AG08395 (cell line): ENCODE measurements at regions not wholly inside any gene's neighbourhood (a gene's known extent, or its start where the extent isn't known, plus 50 kb on each side); places are given as distances from the start of the nearest gene placed in this dataset.

ENCODE experiments used
- DNase-seq: peaks from one replicate; pipeline ENCODE4 v3.0.0; 2012; ENCODE audit warnings: mixed read lengths, low spot score

DNA sequence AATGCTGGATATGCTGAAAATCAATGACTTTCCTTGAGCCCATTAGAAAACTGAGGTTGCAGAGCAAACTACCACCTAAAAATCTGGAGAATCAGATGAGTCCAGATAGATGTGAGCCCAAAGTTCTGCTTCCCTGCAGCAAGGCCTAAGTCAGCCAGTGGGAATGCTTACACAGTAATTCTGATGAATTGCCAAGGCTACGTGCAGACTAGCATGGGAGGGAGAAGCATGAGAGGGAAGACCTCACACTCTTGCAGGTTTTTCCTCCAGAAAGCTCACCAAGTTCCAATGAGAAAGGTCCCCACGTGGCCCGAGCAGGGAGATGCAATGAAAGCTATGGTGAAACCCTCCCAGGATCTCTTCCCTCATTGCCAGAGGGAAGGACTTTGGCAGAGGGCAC, 104.8 kb upstream of the SIRPA start:
- DNase-seq: no peak

DNA sequence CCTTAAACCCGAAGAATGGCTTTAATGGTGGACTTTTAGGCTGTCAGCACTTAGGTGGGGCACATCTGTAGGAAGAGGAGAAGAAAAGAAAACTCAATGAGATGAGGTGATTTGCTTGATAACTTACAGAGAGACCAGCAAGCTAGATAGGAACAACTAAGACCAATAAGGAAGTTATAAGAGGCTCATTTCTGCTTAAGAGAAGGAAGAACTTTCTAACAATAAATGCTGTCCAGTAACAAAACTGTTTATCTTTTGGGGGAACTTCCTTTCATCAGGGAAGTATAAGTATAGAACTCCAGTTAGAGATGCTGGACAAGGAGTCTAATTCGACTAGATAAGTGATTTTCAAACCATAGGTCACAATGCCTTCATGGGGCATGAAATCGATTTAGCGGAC, 107.2 kb upstream of the SIRPA start:
- DNase-seq: no peak

DNA sequence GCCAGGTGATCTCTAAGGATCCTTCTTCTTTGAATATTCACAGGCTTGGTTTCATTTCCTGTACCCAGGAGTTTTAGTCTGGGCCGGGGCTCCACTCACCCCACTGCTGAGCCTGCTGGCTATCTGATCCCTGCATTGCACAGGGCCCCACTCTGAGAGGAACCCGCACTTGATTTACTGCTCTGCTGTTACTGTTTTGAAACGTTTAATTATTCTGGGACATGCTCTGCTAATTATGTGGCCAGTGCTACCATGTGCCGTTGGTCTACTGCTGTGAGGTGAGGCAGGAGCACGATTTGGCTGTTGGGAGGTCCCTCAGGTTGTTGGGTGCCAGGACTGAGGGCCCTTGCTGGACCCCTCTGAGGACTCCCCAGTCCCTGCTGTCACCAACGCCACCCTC, 108.7 kb upstream of the SIRPA start:
- DNase-seq: no peak

- DNase-seq: no peak
Measured at GRCh38 chr20:1784586-1784985, 110.6 kb upstream of the SIRPA start.

- DNase-seq: no peak
Measured at GRCh38 chr20:1783245-1783644, 112.0 kb upstream of the SIRPA start.

DNA sequence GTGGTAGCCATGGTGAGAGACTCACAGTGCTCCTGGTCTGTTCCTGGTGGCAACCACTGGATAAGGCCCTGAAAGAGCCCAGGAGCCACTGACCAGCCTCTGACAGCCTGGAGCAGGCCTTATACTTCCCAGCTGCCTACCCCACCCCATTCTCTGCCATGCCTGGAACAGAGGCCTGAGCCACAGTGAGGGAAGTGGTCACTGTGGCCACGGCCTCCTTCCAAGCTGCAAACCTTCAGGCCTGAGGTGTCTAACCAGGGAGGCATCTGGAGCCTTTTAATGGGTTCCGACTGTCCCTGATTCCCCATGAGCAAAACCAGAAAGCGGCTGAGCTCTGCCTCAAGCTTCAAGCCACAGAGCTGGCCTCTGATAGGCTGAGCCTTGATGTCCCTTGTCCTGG, 113.0 kb upstream of the SIRPA start:
- no peak for DNase-seq

- no peak for DNase-seq
Measured at GRCh38 chr20:1779567-1779966, 115.6 kb upstream of the SIRPA start.

DNA sequence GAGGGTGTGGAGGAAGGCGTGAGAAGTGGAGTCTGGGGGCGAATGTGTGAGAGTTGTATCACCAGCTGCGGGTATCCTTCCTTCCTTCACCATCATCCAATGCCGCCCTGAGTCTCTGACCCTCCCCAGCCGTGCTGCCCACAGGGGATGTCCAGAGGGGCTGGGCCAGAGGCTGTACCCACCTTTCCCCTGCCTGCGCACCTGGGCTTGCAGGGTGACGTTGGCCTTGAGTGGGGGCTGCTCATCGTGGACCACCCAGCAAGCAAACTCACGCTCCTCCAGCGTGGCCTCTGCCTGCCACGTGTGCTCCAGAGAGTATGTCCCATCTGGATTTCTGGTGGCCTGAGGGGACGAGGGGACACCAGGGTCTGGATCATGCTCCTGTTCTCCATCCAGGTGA, 116.9 kb upstream of the SIRPA start:
- no peak for DNase-seq

- no peak for DNase-seq
Measured at GRCh38 chr20:1777476-1777820, 117.8 kb upstream of the SIRPA start.

DNA sequence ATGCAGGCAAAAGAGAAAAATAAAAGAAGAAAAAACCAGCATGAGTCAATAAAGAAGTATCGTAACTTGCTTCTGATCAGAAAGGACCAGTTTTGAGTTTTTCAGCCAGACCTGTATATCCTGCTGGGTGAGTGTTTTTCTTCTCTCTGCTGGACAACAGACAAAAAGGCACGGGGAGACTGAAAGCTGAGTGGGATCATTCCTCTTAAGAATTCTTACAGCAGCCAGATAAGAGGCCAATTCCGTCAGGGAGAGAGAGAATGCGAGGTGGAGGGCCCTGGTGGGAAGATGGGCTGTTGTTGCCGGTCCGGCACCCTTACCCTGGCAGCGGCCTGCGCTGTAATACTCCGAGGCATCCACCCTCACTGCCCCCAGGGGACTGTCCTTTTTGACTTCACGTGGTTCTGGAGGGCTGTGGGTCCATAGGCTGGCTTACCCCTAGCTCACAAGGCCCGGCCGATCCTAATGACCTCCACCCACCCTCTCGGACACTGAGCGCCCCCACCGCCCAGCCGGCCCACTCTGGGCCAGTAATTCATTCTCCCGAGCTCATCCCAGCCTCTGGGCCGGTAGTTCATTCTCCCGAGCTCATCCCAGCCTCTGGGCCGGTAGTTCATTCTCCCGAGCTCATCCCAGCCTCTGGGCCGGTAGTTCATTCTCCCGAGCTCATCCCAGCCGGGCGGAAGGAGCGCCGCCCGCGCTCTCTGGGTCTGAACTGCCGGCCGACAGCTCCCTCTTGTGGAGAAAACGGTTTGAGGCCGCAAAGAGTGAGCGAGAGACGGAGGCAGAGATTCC, 118.3 kb upstream of the SIRPA start:
- DNase-seq: peak; percentile 80

- DNase-seq: peak; percentile 53
Measured at GRCh38 chr20:1775117-1775516, 117.5 kb upstream of the SIRPG start.

- DNase-seq: no peak
Measured at GRCh38 chr20:1774479-1774878, 116.9 kb upstream of the SIRPG start.

DNA sequence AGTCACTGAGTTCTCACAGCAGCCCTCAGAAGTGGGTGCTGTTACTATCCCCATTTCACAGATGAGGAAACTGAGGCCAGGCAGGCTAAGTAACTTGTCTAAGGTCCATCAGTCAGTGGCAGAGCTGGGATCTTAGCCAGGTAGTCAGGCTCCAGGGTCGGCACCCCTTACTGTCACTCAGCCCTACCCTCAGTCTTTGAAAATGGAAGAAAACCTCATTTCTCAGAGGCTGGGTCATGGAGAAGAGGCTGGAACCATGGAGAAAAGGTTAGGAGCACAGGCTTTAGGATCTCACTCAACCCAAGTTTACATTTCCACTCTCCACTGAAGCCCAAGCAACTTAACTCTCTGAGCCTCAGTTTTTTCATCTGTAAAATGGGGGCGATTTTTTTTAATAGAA, 116.2 kb upstream of the SIRPG start:
- no peak for DNase-seq

DNA sequence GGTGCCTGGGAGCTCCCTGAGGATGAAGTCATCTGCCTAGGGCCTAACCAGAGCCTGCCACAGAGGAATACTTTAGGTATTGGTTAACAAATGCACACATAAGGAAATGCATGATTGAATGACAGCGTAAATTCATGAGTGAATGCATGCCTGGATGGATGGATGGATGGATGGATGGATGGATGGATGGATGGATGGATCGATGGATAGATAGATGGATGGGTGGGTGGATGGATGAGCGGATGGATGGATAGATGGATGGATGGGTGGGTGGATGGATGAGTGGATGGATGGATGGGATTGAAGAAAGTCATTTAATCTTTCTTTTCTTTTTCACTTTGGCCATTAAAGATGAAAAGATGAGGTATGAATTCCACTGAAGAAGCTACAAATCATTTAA, 111.9 kb upstream of the SIRPG start:
- DNase-seq: no peak

DNA sequence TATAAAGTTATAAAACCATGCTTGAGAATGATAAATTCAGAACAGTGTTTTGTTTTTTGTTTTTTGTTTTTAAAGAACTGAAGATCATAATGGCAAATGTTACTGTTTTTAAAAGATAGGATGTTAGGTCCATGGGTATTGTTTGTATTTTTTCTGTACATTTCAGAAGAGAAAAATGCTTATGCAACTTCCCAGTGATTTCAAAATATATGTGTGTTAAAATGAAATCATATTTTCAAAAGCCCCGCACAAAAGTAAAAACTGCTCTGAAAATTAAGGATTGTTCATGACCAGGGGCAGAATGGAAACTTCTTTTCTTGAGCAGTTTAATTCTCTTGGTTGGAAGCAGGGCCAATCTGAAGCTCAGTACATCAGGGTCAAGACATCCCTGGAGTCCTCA, 109.2 kb upstream of the SIRPG start:
- DNase-seq: no peak

GRCh38 chr20:1764136-1765033, 106.8 kb upstream of the SIRPG start:
- DNase-seq: peak; percentile 77

GRCh38 chr20:1761598-1761997, 104.0 kb upstream of the SIRPG start:
- DNase-seq: no peak

- DNase-seq: peak; percentile 90
Measured at GRCh38 chr20:1761116-1761515, 103.5 kb upstream of the SIRPG start.

DNA sequence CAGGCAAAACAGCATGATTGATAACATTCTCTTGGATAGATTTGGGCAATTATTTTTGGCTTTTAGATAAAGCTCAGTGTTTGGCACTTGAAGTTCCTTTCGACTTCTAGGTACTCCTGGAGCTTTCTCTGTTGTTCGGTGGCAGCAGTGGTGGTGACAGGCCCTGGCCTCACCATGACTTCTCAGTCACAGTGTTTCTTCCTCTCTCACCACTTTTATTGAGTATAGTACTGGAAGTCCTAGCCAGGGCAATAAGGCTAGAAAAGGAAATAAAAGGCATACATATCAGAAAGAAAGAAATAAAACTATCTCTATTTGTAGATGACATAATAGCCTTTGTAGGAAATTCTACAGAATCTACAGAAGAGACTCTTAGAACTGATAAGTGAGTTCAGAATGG, 101.2 kb upstream of the SIRPG start:
- DNase-seq: no peak

- no peak for DNase-seq
Measured at GRCh38 chr20:1757606-1758512, 100.3 kb upstream of the SIRPG start.

DNA sequence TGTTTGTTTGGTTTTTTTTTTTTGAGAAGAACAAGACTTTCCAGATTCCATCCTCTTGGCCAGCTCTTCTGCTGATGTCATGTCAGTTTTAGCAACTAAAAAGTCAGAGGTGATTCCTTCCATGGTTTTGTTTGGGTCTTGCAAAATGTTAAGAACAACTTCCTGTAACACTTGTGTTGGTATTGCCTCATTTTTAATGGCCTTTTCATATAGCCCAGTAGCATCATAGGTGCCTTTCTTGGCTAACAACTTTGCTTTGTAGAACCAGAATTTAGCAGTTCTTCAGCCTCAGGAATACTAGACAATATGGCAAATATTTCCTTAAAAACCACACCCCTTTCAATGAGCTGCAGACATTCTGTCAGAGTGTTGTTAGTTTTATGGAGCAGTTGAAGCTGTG, 99.5 kb upstream of the SIRPG start:
- DNase-seq: no peak

DNA sequence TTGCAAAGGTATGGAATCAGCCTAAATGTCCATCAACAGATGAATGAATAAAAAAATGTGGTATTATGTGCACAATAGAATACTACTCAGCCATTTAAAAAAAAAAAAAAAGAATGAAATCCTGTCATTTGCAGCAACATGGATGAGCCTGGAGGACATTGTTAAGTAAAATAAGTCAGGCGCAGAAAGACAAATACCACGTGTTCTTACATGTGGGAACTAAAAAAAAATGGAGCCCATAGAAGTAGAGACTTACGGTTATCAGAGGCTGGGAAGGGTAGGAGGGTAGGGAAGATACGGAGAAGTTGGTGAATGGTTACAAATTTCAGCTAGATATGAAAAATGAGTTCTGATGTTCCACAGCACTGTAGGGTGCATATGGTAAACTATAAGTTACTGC, 97.2 kb upstream of the SIRPG start:
- DNase-seq: no peak
